ENCODE measurements at regions not wholly inside any gene's neighbourhood (a gene's known extent, or its start where the extent isn't known, plus 50 kb on each side); places are given as distances from the start of the nearest gene placed in this dataset.

DNA sequence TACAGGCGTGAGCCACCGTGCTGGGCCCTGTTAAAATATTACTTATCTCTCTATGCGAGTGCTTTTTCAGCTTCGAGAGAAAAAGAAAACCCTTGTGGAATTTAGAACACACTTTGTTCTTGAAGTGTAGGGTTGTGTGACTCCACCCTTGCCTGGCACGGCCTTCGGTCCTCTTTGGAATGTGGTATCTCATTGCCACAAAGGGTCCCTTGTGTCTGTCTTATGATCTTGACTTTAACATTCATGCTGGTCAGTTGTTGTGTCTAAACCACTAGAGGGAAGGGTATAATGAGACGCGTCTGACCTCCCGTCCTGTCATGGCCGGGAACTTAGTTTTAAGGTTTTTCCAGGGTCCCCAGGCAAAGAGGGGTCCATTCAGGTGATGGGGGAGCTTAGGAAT lies 246.4 kb downstream of the VAPA start:
- TF ChIP-seq, protein P1, sequence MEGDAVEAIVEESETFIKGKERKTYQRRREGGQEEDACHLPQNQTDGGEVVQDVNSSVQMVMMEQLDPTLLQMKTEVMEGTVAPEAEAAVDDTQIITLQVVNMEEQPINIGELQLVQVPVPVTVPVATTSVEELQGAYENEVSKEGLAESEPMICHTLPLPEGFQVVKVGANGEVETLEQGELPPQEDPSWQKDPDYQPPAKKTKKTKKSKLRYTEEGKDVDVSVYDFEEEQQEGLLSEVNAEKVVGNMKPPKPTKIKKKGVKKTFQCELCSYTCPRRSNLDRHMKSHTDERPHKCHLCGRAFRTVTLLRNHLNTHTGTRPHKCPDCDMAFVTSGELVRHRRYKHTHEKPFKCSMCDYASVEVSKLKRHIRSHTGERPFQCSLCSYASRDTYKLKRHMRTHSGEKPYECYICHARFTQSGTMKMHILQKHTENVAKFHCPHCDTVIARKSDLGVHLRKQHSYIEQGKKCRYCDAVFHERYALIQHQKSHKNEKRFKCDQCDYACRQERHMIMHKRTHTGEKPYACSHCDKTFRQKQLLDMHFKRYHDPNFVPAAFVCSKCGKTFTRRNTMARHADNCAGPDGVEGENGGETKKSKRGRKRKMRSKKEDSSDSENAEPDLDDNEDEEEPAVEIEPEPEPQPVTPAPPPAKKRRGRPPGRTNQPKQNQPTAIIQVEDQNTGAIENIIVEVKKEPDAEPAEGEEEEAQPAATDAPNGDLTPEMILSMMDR (IDR thresholded peaks at IDR 0.05): no peak
- no peak for TF ChIP-seq POLR2A (IDR thresholded peaks at IDR 0.05)
